Tibial nerve (tissue), 4 donors: ENCODE measurements at regions not wholly inside any gene's neighbourhood (a gene's known extent, or its start where the extent isn't known, plus 50 kb on each side); places are given as distances from the start of the nearest gene placed in this dataset.

Experiments
- EP300 ChIP-seq, 2 donors: sonication (generic); formaldehyde crosslinking; IDR thresholded peaks; one replicate each; pipeline ENCODE4 v1.6.1; 2017; ENCODE audit warnings: antibody characterized with exemption in 2 of 2, mild to moderate bottlenecking in 1 of 2
- POLR2A ChIP-seq, 2 donors: fragments of 450-650 bp; IDR thresholded peaks; one replicate each; pipeline ENCODE4 v1.6.1; 2017; ENCODE audit warnings: antibody characterized with exemption in 2 of 2, mild to moderate bottlenecking in 2 of 2, moderate library complexity in 2 of 2
- TF ChIP-seq, protein P1 (sequence below), 5 experiments: fragments of 200-600 bp in 3 of 5; fragments of 450-650 bp in 2 of 5; sonication (generic) in 3 of 5; IDR thresholded peaks; one replicate each; pipeline ENCODE4 v1.5.1; 2016 to 2019; ENCODE audit warnings: antibody characterized with exemption in 5 of 5, mild to moderate bottlenecking in 3 of 5, moderate library complexity in 2 of 5

DNA sequence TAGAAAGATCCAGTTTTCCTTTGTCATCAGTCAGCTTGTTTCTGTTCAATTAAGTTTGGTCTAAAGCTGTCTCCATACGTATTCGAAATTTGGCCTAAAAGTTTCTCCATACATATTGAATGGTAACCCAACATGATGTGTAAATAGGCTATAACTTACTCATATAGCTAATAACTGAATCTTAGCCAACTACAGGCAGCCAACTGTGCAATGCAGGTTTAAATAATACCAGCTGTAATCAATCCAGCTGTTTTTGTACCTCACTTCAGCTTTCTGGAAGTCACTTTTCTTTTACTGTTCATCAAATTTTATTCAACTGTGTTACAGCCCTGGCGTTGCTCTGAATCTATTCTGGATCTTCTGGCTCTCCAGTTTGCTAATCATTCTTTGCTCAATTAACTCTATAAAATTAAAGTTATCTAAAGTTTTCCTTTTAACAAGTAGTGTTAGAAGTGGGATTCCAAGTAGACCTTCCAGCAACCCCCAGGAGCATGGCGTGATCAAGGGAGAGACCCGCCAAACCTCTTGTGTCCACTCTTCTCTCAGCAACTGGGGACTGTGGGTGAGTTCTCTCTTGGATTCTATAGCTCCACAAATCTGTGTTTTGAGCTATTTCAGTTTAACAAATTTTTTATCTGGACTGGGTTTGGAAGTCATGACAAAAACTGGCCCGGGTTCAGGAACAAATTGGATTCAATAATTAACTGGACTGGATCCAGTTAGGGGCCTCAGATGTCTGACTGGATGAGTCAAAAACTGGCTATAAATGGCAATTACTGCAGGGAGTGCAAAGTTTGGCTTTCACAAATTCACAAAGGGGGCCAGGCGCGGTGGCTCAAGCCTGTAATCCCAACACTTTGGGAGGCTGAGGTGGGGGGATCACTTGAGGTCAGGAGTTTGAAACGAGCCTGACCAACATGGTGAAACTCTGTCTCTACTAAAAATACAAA is 329.7 kb upstream of the ST6GAL2 start:
- TF ChIP-seq, protein P1, sequence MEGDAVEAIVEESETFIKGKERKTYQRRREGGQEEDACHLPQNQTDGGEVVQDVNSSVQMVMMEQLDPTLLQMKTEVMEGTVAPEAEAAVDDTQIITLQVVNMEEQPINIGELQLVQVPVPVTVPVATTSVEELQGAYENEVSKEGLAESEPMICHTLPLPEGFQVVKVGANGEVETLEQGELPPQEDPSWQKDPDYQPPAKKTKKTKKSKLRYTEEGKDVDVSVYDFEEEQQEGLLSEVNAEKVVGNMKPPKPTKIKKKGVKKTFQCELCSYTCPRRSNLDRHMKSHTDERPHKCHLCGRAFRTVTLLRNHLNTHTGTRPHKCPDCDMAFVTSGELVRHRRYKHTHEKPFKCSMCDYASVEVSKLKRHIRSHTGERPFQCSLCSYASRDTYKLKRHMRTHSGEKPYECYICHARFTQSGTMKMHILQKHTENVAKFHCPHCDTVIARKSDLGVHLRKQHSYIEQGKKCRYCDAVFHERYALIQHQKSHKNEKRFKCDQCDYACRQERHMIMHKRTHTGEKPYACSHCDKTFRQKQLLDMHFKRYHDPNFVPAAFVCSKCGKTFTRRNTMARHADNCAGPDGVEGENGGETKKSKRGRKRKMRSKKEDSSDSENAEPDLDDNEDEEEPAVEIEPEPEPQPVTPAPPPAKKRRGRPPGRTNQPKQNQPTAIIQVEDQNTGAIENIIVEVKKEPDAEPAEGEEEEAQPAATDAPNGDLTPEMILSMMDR (IDR thresholded peaks at IDR 0.05) = no peak
- TF ChIP-seq EP300 (IDR thresholded peaks at IDR 0.05) (no peak), POLR2A (IDR thresholded peaks at IDR 0.05) (no peak)
